Psoas muscle (tissue), 7 donors: ENCODE measurements at regions not wholly inside any gene's neighbourhood (a gene's known extent, or its start where the extent isn't known, plus 50 kb on each side); places are given as distances from the start of the nearest gene placed in this dataset.

Source experiments
- ATAC-seq, 4 donors: fragments of 200-7000 bp; cut with Tn5 transposase; one replicate each; pipeline ENCODE4 v1.9.1; 2020; ENCODE audit warnings: moderate library complexity in 3 of 4, mild to moderate bottlenecking in 2 of 4
- DNase-seq, 2 donors: peaks; one replicate each; pipeline ENCODE4 v3.0.0-alpha.2; 2020
- H3K27ac ChIP-seq: fragments of 200-600 bp; one replicate; pipeline ENCODE4 v1.8.0; 2022
- H3K27me3 ChIP-seq, 3 donors: fragments of 200-600 bp in 1 of 3; one replicate each; pipeline versions ENCODE4 v1.6.1 to v1.8.0; 2013 to 2022; ENCODE audit warnings: low read length in 2 of 3, mild to moderate bottlenecking in 2 of 3, moderate library complexity in 1 of 3; ENCODE audit not compliant: insufficient read depth in 3 of 3
- H3K36me3 ChIP-seq, 2 donors: fragments of 200-600 bp in 1 of 2; one replicate each; pipeline versions ENCODE4 v1.6.1 to v1.8.0; 2013 to 2022; ENCODE audit warnings: low read depth in 1 of 2, mild to moderate bottlenecking in 1 of 2, moderate library complexity in 1 of 2; ENCODE audit not compliant: insufficient read depth in 1 of 2
- H3K4me1 ChIP-seq: fragments of 200-600 bp; one replicate; pipeline ENCODE4 v1.8.0; 2022
- H3K4me3 ChIP-seq: fragments of 200-600 bp; one replicate; pipeline ENCODE4 v1.8.0; 2022; ENCODE audit warnings: mild to moderate bottlenecking
- H3K9me3 ChIP-seq: fragments of 200-600 bp; one replicate; pipeline ENCODE4 v1.8.0; 2022
- WGBS, 3 donors: extraction: QIAGEN DNeasy Blood & Tissue Kit; methylation state at CpG; one replicate each; pipeline versions ENCODE4 v1.1.6 to v1.1.7; 2013; 5-methylcytosine and 5-hydroxymethylcytosine counted together
- intact Hi-C, 2 donors: fragments of 100-400 bp; cut with DNase I; formaldehyde crosslinking; loops; one replicate each; pipeline versions ENCODE4 v1.11.0 to v1.14.2; 2022
- TF ChIP-seq, protein P1 (sequence below): fragments of 200-600 bp; IDR thresholded peaks from one replicate; pipeline ENCODE4 v1.8.0; 2022; ENCODE audit warnings: antibody characterized with exemption
- donor health status: healthy with polysubstance abuse.
- donor health status: DM: no; HTN: no; CAD: no; lungs with moderate emphysema.
- donor health status: Bipolar disorder and iron deficiency.
- donor health status: healthy.
- donor health status: DM: yes; HTN: yes; CAD: no.
- donor health status: DM: no; HTN: no; CAD: no.
- donor health status: DM: yes; HTN: yes; CAD: no.

DNA sequence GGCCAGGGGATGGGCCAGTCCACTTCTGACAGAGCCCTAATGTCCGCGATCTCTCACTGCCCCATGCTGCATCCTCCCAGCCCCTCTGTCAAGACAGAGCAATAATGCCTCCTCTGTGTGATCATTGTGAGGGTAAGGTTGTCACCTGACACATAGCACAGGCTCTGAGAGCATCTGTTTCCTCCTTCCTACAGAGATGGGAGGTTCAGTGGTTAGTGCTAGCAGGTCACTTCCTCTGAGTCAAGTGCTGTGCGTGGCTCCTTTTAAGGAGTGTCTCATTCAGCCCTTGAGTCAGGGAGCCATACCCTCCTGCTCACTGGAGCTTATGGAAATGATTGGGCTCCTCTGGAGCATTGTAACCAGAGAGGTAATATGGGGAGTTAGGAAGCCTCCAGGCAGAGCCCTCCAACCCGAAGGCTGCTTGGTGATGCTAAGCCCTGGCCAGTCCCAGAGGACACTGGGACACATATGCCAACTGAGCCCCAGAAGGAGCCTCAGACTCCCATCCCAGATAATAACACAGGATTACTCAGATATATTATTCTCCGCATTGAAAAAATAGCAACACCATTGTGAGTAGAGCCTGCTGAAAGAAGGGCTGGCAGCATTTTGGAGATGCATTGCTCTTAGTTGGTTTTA, 189.0 kb downstream of the GALNT1 start:
- no peaks in the 10 kb centered on the region for H3K36me3 ChIP-seq
- DNase-seq = no peak
- 62 to 67% (median 63%) methylated on average over 5 of the region's 5 CpGs for WGBS, 3 donors
- TF ChIP-seq, protein P1, sequence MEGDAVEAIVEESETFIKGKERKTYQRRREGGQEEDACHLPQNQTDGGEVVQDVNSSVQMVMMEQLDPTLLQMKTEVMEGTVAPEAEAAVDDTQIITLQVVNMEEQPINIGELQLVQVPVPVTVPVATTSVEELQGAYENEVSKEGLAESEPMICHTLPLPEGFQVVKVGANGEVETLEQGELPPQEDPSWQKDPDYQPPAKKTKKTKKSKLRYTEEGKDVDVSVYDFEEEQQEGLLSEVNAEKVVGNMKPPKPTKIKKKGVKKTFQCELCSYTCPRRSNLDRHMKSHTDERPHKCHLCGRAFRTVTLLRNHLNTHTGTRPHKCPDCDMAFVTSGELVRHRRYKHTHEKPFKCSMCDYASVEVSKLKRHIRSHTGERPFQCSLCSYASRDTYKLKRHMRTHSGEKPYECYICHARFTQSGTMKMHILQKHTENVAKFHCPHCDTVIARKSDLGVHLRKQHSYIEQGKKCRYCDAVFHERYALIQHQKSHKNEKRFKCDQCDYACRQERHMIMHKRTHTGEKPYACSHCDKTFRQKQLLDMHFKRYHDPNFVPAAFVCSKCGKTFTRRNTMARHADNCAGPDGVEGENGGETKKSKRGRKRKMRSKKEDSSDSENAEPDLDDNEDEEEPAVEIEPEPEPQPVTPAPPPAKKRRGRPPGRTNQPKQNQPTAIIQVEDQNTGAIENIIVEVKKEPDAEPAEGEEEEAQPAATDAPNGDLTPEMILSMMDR = no peak
- intact Hi-C loops = no loop called here
- H3K4me1 ChIP-seq = no peaks in the 10 kb centered on the region
- no peaks in the 10 kb centered on the region for H3K9me3 ChIP-seq
- H3K27ac ChIP-seq = no peak overlapping the region
- ATAC-seq = no peak
- no peak overlapping the region for H3K4me3 ChIP-seq
- no peaks in the 10 kb centered on the region for H3K27me3 ChIP-seq

DNA sequence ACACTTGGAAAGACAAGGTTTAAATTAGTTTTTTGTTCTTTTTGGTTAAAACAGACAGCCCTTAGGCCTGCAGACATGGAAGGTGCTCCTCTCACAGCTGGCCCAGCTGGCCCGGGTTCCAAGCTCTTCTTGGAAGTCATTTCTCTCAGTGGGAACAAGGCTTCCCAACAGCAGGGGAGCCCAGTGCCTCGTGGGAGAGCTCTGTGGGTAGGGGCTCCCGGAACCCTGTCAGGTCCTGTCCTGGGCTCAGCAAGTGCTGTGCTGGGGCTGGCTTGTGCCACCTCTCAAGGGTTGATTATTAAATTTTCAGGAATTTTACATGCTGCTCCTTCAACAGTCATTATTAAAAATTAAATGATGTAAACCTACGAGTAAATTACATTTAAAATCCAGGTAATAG, 189.6 kb downstream of the GALNT1 start:
- ATAC-seq (no peak), DNase-seq (no peak)
- no peaks in the 10 kb centered on the region for H3K9me3 ChIP-seq
- no peaks in the 10 kb centered on the region for H3K4me1 ChIP-seq
- intact Hi-C loops = no loop called here
- no peak overlapping the region for H3K27ac ChIP-seq
- no peak overlapping the region for H3K4me3 ChIP-seq
- TF ChIP-seq, protein P1 = no peak
- 64 to 67% (median 66%) methylated on average over 4 of the region's 4 CpGs for WGBS, 3 donors
- no peaks in the 10 kb centered on the region for H3K27me3 ChIP-seq
- H3K36me3 ChIP-seq = no peaks in the 10 kb centered on the region

DNA sequence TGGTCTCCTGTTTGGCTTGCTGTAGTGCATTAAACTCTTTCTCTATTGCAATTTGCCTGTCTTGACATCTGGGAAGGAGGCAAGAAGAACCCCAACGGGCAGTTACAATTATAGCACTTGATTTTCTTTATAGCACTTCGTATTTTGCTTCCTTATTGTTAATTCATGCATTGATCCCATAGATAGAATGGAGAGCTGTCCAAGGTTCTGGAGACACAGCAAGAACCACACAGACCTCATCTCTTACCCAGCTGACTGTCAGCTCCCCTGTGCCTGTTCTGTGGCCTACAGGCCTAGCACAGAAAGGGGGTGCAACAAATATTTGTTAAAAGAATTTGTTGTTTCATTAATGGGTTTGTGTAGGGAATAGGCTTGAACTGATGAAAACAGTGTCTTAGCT, 194.3 kb downstream of the GALNT1 start:
- TF ChIP-seq, protein P1 = no peak
- DNase-seq = no peak
- no peaks in the 10 kb centered on the region for H3K36me3 ChIP-seq
- H3K4me3 ChIP-seq = no peak overlapping the region
- intact Hi-C loops = no loop called here
- H3K27ac ChIP-seq = no peak overlapping the region
- H3K27me3 ChIP-seq = no peaks in the 10 kb centered on the region
- H3K4me1 ChIP-seq = no peaks in the 10 kb centered on the region
- no peak for ATAC-seq
- 37 to 42% (median 39%) methylated on average over 2 of the region's 2 CpGs for WGBS, 3 donors
- H3K9me3 ChIP-seq = no peaks in the 10 kb centered on the region

DNA sequence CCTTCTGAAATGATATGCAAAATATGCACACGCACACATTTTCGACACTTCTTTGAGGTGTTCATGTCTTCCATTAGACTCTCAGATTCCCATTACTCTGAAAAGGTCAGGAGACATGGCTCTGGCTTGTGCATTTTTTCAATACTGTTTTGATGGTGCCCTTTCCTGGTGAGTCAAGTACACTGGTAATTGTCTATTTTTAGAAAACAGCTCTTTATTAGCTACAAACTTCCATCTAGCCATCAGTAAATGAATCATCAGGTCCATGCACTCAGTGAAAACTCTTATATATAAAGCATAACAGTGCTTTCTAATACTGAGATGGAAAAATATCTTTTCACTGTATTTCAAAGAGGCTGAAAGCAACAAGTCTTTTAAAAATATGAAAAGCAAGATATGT, 194.9 kb downstream of the GALNT1 start:
- ATAC-seq (peak in 1 of 4 donors; percentile 40), DNase-seq (no peak)
- Histone ChIP-seq H3K4me1 (no peaks in the 10 kb centered on the region), H3K27me3 (no peaks in the 10 kb centered on the region), H3K27ac (no peak overlapping the region), H3K9me3 (no peaks in the 10 kb centered on the region), H3K4me3 (no peak overlapping the region), H3K36me3 (no peaks in the 10 kb centered on the region)
- TF ChIP-seq, protein P1 = no peak
- WGBS, 3 donors = 92 to 97% (median 95%) methylated on average over 2 of the region's 2 CpGs
- intact Hi-C loops = no loop called here

- intact Hi-C loops = no loop called here
- no peak overlapping the region for H3K27ac ChIP-seq
- WGBS, 3 donors = 67 to 79% (median 70%) methylated on average over 4 of the region's 4 CpGs
- H3K4me1 ChIP-seq = no peaks in the 10 kb centered on the region
- no peaks in the 10 kb centered on the region for H3K36me3 ChIP-seq
- H3K4me3 ChIP-seq = no peak overlapping the region
- ATAC-seq (no peak), DNase-seq (no peak)
- TF ChIP-seq, protein P1 = no peak
- H3K27me3 ChIP-seq = no peaks in the 10 kb centered on the region
- no peaks in the 10 kb centered on the region for H3K9me3 ChIP-seq
Measured at GRCh38 chr18:35777039-35777438, 195.4 kb upstream of the RMP24 start.
